H1 (cell line): ENCODE measurements at regions not wholly inside any gene's neighbourhood (a gene's known extent, or its start where the extent isn't known, plus 50 kb on each side); places are given as distances from the start of the nearest gene placed in this dataset.

Experiments
- CTCF ChIA-PET: fragments of 300-600 bp; sonication (Branson Sonifier 250); formaldehyde crosslinking; loops from one replicate; lab custom pipeline; 2021; ENCODE audit not compliant: partially characterized antibody; lab: Charles Lee
- POLR2A ChIA-PET: fragments of 300-600 bp; sonication (Branson Sonifier 250); formaldehyde crosslinking; loops from one replicate; lab custom pipeline; 2021; ENCODE audit warnings: inconsistent platforms; ENCODE audit not compliant: partially characterized antibody; lab: Charles Lee
- DNase-seq, 2 experiments: peaks; one replicate each; pipeline versions ENCODE4 v3.0.0 to v3.0.0-alpha.2; 2010 to 2022; ENCODE audit warnings: low spot score in 2 of 2, low read depth in 1 of 2, mixed read lengths in 1 of 2
- FAIRE-seq: peaks from 2 replicates; lab custom pipeline; 2011; peaks lifted over from hg19 to GRCh38; lab: Jason Lieb, UNC
- H2AFZ ChIP-seq: 2 replicates; pipeline ENCODE4 v1.8.1; 2012; ENCODE audit warnings: low read length, inconsistent platforms
- H2AK5ac ChIP-seq: 2 replicates; pipeline ENCODE4 v1.6.1; 2013; ENCODE audit warnings: low read depth, low read length
- H2BK120ac ChIP-seq: replicated peaks from 2 replicates; pipeline ENCODE3; 2013; ENCODE audit warnings: low read depth, low read length, inconsistent platforms
- H2BK12ac ChIP-seq: 2 replicates; pipeline ENCODE4 v1.6.1; 2013; ENCODE audit warnings: low read depth, low read length
- H2BK15ac ChIP-seq: 2 replicates; pipeline ENCODE4 v1.6.1; 2013; ENCODE audit warnings: low read length
- H2BK20ac ChIP-seq: 2 replicates; pipeline ENCODE4 v1.6.1; 2013; ENCODE audit warnings: low read length
- H2BK5ac ChIP-seq: 2 replicates; pipeline ENCODE4 v1.6.1; 2013; ENCODE audit warnings: low read depth, low read length
- H3K14ac ChIP-seq: 2 replicates; pipeline ENCODE4 v1.6.1; 2013; ENCODE audit warnings: inconsistent platforms; ENCODE audit not compliant: insufficient read length
- H3K18ac ChIP-seq: 2 replicates; pipeline ENCODE4 v1.6.1; 2013; ENCODE audit warnings: low read length; ENCODE audit errors: extremely low read depth
- H3K23ac ChIP-seq: 2 replicates; pipeline ENCODE4 v1.6.1; 2013; ENCODE audit warnings: inconsistent platforms; ENCODE audit not compliant: insufficient read length
- H3K23me2 ChIP-seq: 2 replicates; pipeline ENCODE4 v1.6.1; 2013; ENCODE audit warnings: low read depth, low read length
- H3K27ac ChIP-seq: 2 replicates; pipeline ENCODE4 v1.6.1; 2011; ENCODE audit warnings: low read depth, low read length, inconsistent platforms
- H3K27me3 ChIP-seq, 4 experiments: replicated peaks in 1 of 4; 1 replicate in 1 of 4; 2 replicates in 3 of 4; pipeline versions ENCODE4 v1.6.1 to v1.8.1; 2011 to 2013; ENCODE audit warnings: low read length in 3 of 4, mild to moderate bottlenecking in 3 of 4, inconsistent platforms in 2 of 4, mixed read lengths in 2 of 4, moderate library complexity in 1 of 4; ENCODE audit not compliant: control insufficient read depth in 3 of 4, insufficient read depth in 3 of 4; ENCODE audit errors: extremely low read depth in 1 of 4
- H3K36me3 ChIP-seq, 4 experiments: 2 replicates each; pipeline versions ENCODE4 v1.6.1 to v1.8.1; 2011 to 2013; ENCODE audit warnings: mild to moderate bottlenecking in 4 of 4, low read length in 3 of 4, moderate library complexity in 2 of 4, control low read depth in 1 of 4, inconsistent platforms in 1 of 4; ENCODE audit not compliant: insufficient read depth in 4 of 4, control insufficient read depth in 2 of 4
- H3K4ac ChIP-seq: replicated peaks from 2 replicates; pipeline ENCODE3; 2013; ENCODE audit warnings: low read length, low read depth, mixed read lengths, inconsistent platforms; ENCODE audit not compliant: insufficient read length
- H3K4me1 ChIP-seq, 4 experiments: replicated peaks in 1 of 4; 1 replicate in 1 of 4; 2 replicates in 3 of 4; pipeline versions ENCODE4 v1.6.1 to v1.8.1; 2011 to 2013; ENCODE audit warnings: low read length in 3 of 4, inconsistent platforms in 2 of 4, mixed read lengths in 1 of 4; ENCODE audit not compliant: insufficient read depth in 4 of 4, control insufficient read depth in 3 of 4
- H3K4me2 ChIP-seq, 2 experiments: 2 replicates each; pipeline versions ENCODE4 v1.6.1 to v1.8.1; 2011 to 2013; ENCODE audit warnings: low read depth in 2 of 2, low read length in 2 of 2, control low read depth in 1 of 2, inconsistent platforms in 1 of 2, mild to moderate bottlenecking in 1 of 2; ENCODE audit not compliant: insufficient read depth in 1 of 2
- H3K4me3 ChIP-seq, 4 experiments: fragments of 200-600, 300-600 bp in 1 of 4; sonication (generic), shearing (Covaris generic), sonication (Bioruptor Twin) in 1 of 4; 2 replicates each; pipeline versions ENCODE4 v1.5.1 to v1.8.1; 2011 to 2016; ENCODE audit warnings: low read length in 4 of 4, low read depth in 3 of 4, control low read depth in 2 of 4, inconsistent platforms in 2 of 4, mild to moderate bottlenecking in 2 of 4, mixed read lengths in 1 of 4, moderate library complexity in 1 of 4; ENCODE audit not compliant: insufficient read depth in 2 of 4; ENCODE audit errors: extremely low read depth in 1 of 4
- H3K56ac ChIP-seq: replicated peaks from 2 replicates; pipeline ENCODE3; 2013; ENCODE audit warnings: low read depth, mild to moderate bottlenecking, mixed read lengths, low read length, inconsistent platforms; ENCODE audit not compliant: insufficient read length
- H3K79me1 ChIP-seq: 2 replicates; pipeline ENCODE4 v1.6.1; 2013; ENCODE audit warnings: low read depth, low read length, control low read depth
- H3K79me2 ChIP-seq, 2 experiments: 2 replicates each; pipeline versions ENCODE4 v1.6.1 to v1.8.1; 2012 to 2013; ENCODE audit warnings: low read length in 2 of 2, mild to moderate bottlenecking in 2 of 2, inconsistent platforms in 1 of 2; ENCODE audit not compliant: insufficient read depth in 2 of 2, control insufficient read depth in 1 of 2
- H3K9ac ChIP-seq, 4 experiments: replicated peaks in 1 of 4; 1 replicate in 1 of 4; 2 replicates in 3 of 4; pipeline versions ENCODE4 v1.6.1 to v1.8.1; 2011 to 2013; ENCODE audit warnings: low read depth in 3 of 4, low read length in 3 of 4, control low read depth in 2 of 4, mild to moderate bottlenecking in 2 of 4, moderate library complexity in 2 of 4, inconsistent platforms in 1 of 4; ENCODE audit errors: extremely low read depth in 1 of 4
- H3K9me3 ChIP-seq, 2 experiments: 2 replicates each; pipeline versions ENCODE4 v1.6.1 to v1.8.1; 2012 to 2013; ENCODE audit warnings: mild to moderate bottlenecking in 2 of 2, moderate library complexity in 2 of 2, control low read depth in 1 of 2, inconsistent platforms in 1 of 2, low read depth in 1 of 2, low read length in 1 of 2, mixed read lengths in 1 of 2; ENCODE audit not compliant: insufficient read depth in 2 of 2
- H4K20me1 ChIP-seq, 2 experiments: replicated peaks in 1 of 2; 2 replicates each; pipeline versions ENCODE3 to v1.8.1; 2011 to 2013; ENCODE audit warnings: inconsistent platforms in 2 of 2, low read length in 2 of 2, mild to moderate bottlenecking in 1 of 2; ENCODE audit not compliant: insufficient read depth in 2 of 2, control insufficient read depth in 1 of 2
- H4K5ac ChIP-seq: 2 replicates; pipeline ENCODE4 v1.6.1; 2013; ENCODE audit warnings: low read length, low read depth, mixed read lengths, inconsistent platforms; ENCODE audit not compliant: insufficient read length
- H4K8ac ChIP-seq: 2 replicates; pipeline ENCODE4 v1.8.0; 2013; ENCODE audit warnings: mild to moderate bottlenecking, moderate library complexity, low read length, inconsistent platforms; ENCODE audit not compliant: insufficient read depth; ENCODE audit errors: extremely low read depth
- H4K91ac ChIP-seq: replicated peaks from 2 replicates; pipeline ENCODE3; 2013; ENCODE audit warnings: low read length, mixed read lengths, inconsistent platforms; ENCODE audit not compliant: insufficient read length
- MAFK ChIP-seq: IDR thresholded peaks from 2 replicates; pipeline ENCODE4 v1.6.1; 2012; ENCODE audit warnings: low read depth, mild to moderate bottlenecking, improper control_type of control experiment, low read length
- PHF8 ChIP-seq: fragments of 200-600 bp; sonication (generic); conservative IDR thresholded peaks from 2 replicates; pipeline ENCODE4 v1.7.1; 2012; ENCODE audit warnings: low read depth, mild to moderate bottlenecking, inconsistent platforms, low read length, moderate library complexity
- WGBS, 2 experiments: shearing (Covaris generic) in 1 of 2; methylation state at CpG; one replicate each; pipeline versions ENCODE4 v1.1.6 to v1.1.7; 2013 to 2015; ENCODE audit warnings: low lambda C conversion rate in 2 of 2, mixed read lengths in 2 of 2, inconsistent platforms in 1 of 2, low coverage in 1 of 2, missing lambda C conversion rate in 1 of 2; ENCODE audit not compliant: insufficient replicate concordance in 2 of 2, insufficient coverage in 1 of 2, insufficient read length in 1 of 2; ENCODE audit errors: extremely low coverage in 1 of 2, missing lambda C conversion rate in 1 of 2; 5-methylcytosine and 5-hydroxymethylcytosine counted together

DNA sequence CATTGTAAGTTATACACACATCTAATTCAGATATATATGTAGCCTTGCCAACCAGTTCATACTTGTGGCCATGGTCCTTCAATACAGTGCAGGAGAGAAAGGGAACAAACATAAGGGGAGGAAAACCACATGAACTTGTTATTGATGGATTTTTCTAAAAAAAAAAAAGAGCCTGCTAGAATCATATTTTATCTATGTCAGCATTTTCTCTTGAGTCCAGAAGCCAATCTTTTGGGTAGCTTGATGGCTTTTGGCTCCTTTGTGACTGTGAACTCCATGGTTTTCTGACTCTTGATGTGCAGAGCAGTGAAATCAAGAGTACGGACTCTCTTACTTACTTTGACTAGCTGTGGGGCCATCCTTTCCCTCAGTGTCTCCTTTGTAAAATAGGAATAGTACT is 197.4 kb upstream of the DPH6 start:
- 77% methylated on average over 1 of the region's 1 CpG; no CpG with 5 or more reads in 1 of the 2 experiments for WGBS, 2 experiments
- Histone ChIP-seq H3K27me3 (no peaks in the 10 kb centered on the region), H2BK120ac (no peak overlapping the region), H2BK12ac (no peak overlapping the region), H3K79me1 (no peaks in the 10 kb centered on the region), H3K9me3 (no peaks in the 10 kb centered on the region), H3K36me3 (no peaks in the 10 kb centered on the region), H2AK5ac (no peak overlapping the region), H2BK5ac (no peak overlapping the region), H3K4ac (no peak overlapping the region), H3K4me3 (no peak overlapping the region), H3K18ac (no peak overlapping the region), H3K23me2 (no peaks in the 10 kb centered on the region), H4K91ac (no peak overlapping the region), H4K8ac (no peak overlapping the region), H4K5ac (no peak overlapping the region), H3K56ac (no peak overlapping the region), H3K27ac (no peak overlapping the region), H2AFZ (no peak overlapping the region), H2BK15ac (no peak overlapping the region), H3K23ac (no peak overlapping the region), H3K4me1 (0 out of 7 replicates have a peak, but pooled peaks cover 0 to 2% (median 0%) of the 10 kb centered on the region in 4 experiments), H3K14ac (no peak overlapping the region), H3K79me2 (no peaks in the 10 kb centered on the region), H3K4me2 (no peak overlapping the region), H2BK20ac (no peak overlapping the region), H3K9ac (no peak overlapping the region), H4K20me1 (no peaks in the 10 kb centered on the region)
- FAIRE-seq (no peak), DNase-seq (no peak)
- peak; percentile 19; the same call in 1 of the 2 replicates for TF ChIP-seq MAFK
- no peak for TF ChIP-seq PHF8
- ChIA-PET POLR2A (no interaction called here), CTCF (interaction anchor here (0.6 kb wide), 1 partner anchor 268 kb away, joined by 3 read pairs; no protein-coding TSS in a partner anchor)
